SK-N-SH treated with all-trans-retinoic acid at 6 μM for 48 hours (cell line): ENCODE measurements at regions not wholly inside any gene's neighbourhood (a gene's known extent, or its start where the extent isn't known, plus 50 kb on each side); places are given as distances from the start of the nearest gene placed in this dataset.
"Not testable (repeated sequence)": the region's sequence is repeated elsewhere in the genome, so short reads cannot be mapped to it uniquely, and the experiment has no call there.

Experiments
- OSR1 ChIP-seq: fragments of 250-450 bp; sonication (Bioruptor Pico); IDR thresholded peaks from 2 replicates; pipeline ENCODE4 v1.8.0; 2022; ENCODE audit warnings: moderate library complexity, mild to moderate bottlenecking, inconsistent platforms
- TCF4 ChIP-seq: fragments of 250-450 bp; sonication (Bioruptor Pico); IDR thresholded peaks from 2 replicates; pipeline ENCODE4 v1.8.0; 2021; ENCODE audit warnings: mild to moderate bottlenecking, moderate library complexity, borderline replicate concordance

DNA sequence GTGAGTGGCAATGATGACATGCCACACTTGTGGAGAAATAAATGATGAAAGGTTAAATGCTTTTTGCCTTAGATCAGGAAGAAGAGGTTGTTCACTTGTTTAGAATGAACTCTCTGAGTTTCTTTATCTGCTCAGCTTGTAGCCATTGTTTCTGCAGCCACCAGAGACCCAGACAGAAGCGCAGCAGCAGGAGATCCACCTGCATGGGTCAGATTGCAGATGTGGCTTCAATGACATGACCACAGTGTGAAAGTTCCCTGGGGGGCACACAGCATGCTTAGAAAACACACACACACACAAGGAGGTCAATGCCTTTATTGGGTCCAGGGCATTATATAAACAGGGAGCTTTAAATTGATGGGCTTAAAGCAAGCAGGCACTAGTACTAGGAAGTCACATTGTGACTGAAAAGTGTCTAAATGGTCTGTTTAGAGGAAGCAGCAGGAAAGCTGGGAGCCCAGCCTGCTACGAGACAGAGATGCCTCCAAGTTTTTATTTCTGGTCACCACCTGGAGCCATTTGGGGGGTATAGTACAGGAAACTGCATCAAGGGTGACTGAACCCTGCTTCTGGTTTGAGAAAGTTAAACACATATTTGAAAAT is 1547.3 kb downstream of the SPATA31A7 start:
- not testable (repeated sequence) for TF ChIP-seq TCF4, OSR1 (CRISPR knock-in tag)
